Tibial nerve (tissue), 4 donors: ENCODE measurements at regions not wholly inside any gene's neighbourhood (a gene's known extent, or its start where the extent isn't known, plus 50 kb on each side); places are given as distances from the start of the nearest gene placed in this dataset.
"Not testable (repeated sequence)": the region's sequence is repeated elsewhere in the genome, so short reads cannot be mapped to it uniquely, and the experiment has no call there.

Experiments used
- EP300 ChIP-seq, 2 donors: sonication (generic); formaldehyde crosslinking; IDR thresholded peaks; one replicate each; pipeline ENCODE4 v1.6.1; 2017; ENCODE audit warnings: antibody characterized with exemption in 2 of 2, mild to moderate bottlenecking in 1 of 2
- POLR2A ChIP-seq, 2 donors: fragments of 450-650 bp; IDR thresholded peaks; one replicate each; pipeline ENCODE4 v1.6.1; 2017; ENCODE audit warnings: antibody characterized with exemption in 2 of 2, mild to moderate bottlenecking in 2 of 2, moderate library complexity in 2 of 2
- TF ChIP-seq, protein P1 (sequence below), 5 experiments: fragments of 200-600 bp in 3 of 5; fragments of 450-650 bp in 2 of 5; sonication (generic) in 3 of 5; IDR thresholded peaks; one replicate each; pipeline ENCODE4 v1.5.1; 2016 to 2019; ENCODE audit warnings: antibody characterized with exemption in 5 of 5, mild to moderate bottlenecking in 3 of 5, moderate library complexity in 2 of 5

DNA sequence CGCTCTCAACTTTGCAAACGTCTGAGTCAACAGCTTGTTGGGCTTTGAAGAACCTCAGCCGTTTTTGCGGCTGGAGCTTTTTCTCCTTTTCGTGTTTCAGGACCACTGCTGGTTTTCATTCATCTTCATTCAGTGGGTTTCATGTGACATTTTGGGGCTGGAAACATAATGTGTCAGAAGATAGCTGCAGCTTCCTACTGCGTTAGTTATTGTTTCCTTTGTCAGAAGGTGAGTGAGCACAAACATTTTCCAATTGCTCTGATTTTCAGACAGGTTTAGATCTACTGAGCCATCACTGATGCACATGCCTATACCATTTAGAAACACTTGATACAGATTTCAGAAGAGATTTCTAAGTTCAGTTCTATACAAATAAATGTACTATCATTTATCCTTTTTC, 575.5 kb downstream of the TTLL7 start:
- TF ChIP-seq, protein P1, sequence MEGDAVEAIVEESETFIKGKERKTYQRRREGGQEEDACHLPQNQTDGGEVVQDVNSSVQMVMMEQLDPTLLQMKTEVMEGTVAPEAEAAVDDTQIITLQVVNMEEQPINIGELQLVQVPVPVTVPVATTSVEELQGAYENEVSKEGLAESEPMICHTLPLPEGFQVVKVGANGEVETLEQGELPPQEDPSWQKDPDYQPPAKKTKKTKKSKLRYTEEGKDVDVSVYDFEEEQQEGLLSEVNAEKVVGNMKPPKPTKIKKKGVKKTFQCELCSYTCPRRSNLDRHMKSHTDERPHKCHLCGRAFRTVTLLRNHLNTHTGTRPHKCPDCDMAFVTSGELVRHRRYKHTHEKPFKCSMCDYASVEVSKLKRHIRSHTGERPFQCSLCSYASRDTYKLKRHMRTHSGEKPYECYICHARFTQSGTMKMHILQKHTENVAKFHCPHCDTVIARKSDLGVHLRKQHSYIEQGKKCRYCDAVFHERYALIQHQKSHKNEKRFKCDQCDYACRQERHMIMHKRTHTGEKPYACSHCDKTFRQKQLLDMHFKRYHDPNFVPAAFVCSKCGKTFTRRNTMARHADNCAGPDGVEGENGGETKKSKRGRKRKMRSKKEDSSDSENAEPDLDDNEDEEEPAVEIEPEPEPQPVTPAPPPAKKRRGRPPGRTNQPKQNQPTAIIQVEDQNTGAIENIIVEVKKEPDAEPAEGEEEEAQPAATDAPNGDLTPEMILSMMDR (IDR thresholded peaks at IDR 0.05): not testable (repeated sequence)
- not testable (repeated sequence) for TF ChIP-seq POLR2A, EP300 (IDR thresholded peaks at IDR 0.05)
